NCI-H128 (cell line): ENCODE measurements at regions not wholly inside any gene's neighbourhood (a gene's known extent, or its start where the extent isn't known, plus 50 kb on each side); places are given as distances from the start of the nearest gene placed in this dataset.
"Not testable (repeated sequence)": the region's sequence is repeated elsewhere in the genome, so short reads cannot be mapped to it uniquely, and the experiment has no call there.

Experiments used
- DNase-seq: peaks from one replicate; lab custom pipeline; 2025; ENCODE audit not compliant: unreplicated experiment; lab: John Stamatoyannopoulos, UW

- DNase-seq: no peak
Measured at GRCh38 chr4:132809298-132810032, 339.6 kb upstream of the PCDH10 start.

GRCh38 chr4:132813061-132813460 lies 336.0 kb upstream of the PCDH10 start:
- not testable (repeated sequence) for DNase-seq

GRCh38 chr4:132818091-132818490 lies 331.0 kb upstream of the PCDH10 start:
- no peak for DNase-seq

- DNase-seq: no peak
Measured at GRCh38 chr4:132823419-132823818, 325.7 kb upstream of the PCDH10 start.

- no peak for DNase-seq
Measured at GRCh38 chr4:132824761-132825160, 324.3 kb upstream of the PCDH10 start.

- no peak for DNase-seq
Measured at GRCh38 chr4:132827522-132827921, 321.6 kb upstream of the PCDH10 start.

GRCh38 chr4:132838244-132838643 lies 310.9 kb upstream of the PCDH10 start:
- DNase-seq: no peak

- DNase-seq: no peak
Measured at GRCh38 chr4:132839070-132839469, 310.0 kb upstream of the PCDH10 start.

- no peak for DNase-seq
Measured at GRCh38 chr4:132859929-132860328, 289.2 kb upstream of the PCDH10 start.

GRCh38 chr4:132860976-132861375 lies 288.1 kb upstream of the PCDH10 start:
- no peak for DNase-seq

GRCh38 chr4:132863619-132864018 lies 285.5 kb upstream of the PCDH10 start:
- no peak for DNase-seq

- DNase-seq: no peak
Measured at GRCh38 chr4:132865458-132865857, 283.6 kb upstream of the PCDH10 start.

GRCh38 chr4:132865922-132866321 lies 283.2 kb upstream of the PCDH10 start:
- DNase-seq: no peak

GRCh38 chr4:132866616-132867015 lies 282.5 kb upstream of the PCDH10 start:
- no peak for DNase-seq

GRCh38 chr4:132893787-132894186 lies 255.3 kb upstream of the PCDH10 start:
- DNase-seq: no peak

- no peak for DNase-seq
Measured at GRCh38 chr4:132901224-132901623, 247.9 kb upstream of the PCDH10 start.

- DNase-seq: no peak
Measured at GRCh38 chr4:132910229-132910748, 238.8 kb upstream of the PCDH10 start.

- DNase-seq: no peak
Measured at GRCh38 chr4:132918096-132918495, 231.0 kb upstream of the PCDH10 start.

GRCh38 chr4:132923516-132923915 lies 225.6 kb upstream of the PCDH10 start:
- DNase-seq: no peak

- DNase-seq: no peak
Measured at GRCh38 chr4:132934911-132935310, 214.2 kb upstream of the PCDH10 start.

- DNase-seq: no peak
Measured at GRCh38 chr4:132955146-132955545, 193.9 kb upstream of the PCDH10 start.

- DNase-seq: no peak
Measured at GRCh38 chr4:132956962-132957361, 192.1 kb upstream of the PCDH10 start.
